ENCODE measurements at regions not wholly inside any gene's neighbourhood (a gene's known extent, or its start where the extent isn't known, plus 50 kb on each side); places are given as distances from the start of the nearest gene placed in this dataset.
"Not testable (repeated sequence)": the region's sequence is repeated elsewhere in the genome, so short reads cannot be mapped to it uniquely, and the experiment has no call there.

- H3K36me3 Mint-ChIP-seq (ENCODE audit: insufficient read depth, unreplicated experiment) = no peaks in the 10 kb centered on the region
- no peak overlapping the region for H3K4me3 Mint-ChIP-seq (ENCODE audit: unreplicated experiment)
- ChIA-PET POLR2A (interaction anchor here (0.7 to 1.1 kb wide), 2 partner anchors 32 to 113 kb away, joined by 3 read pairs; no protein-coding TSS in a partner anchor), CTCF (interaction anchor here (1.3 kb wide), 1 partner anchor 46 kb away, joined by 4 read pairs; no protein-coding TSS in a partner anchor)
- TF ChIP-seq CTCF (IDR thresholded peaks at IDR 0.05; ENCODE audit: unreplicated experiment) = no peak
- intact Hi-C loops (cut with micrococcal nuclease) = no loop called here
- peaks cover 17% of the 10 kb centered on the region for H3K9me3 Mint-ChIP-seq (ENCODE audit: unreplicated experiment)
- no TSS peak for BruUV-seq (replicated peaks)
- peaks cover 77% of the 10 kb centered on the region for H3K27me3 Mint-ChIP-seq (ENCODE audit: insufficient read depth, unreplicated experiment)
- DNase-seq (ENCODE audit: unreplicated experiment) = no peak
- H3K4me1 Mint-ChIP-seq (ENCODE audit: insufficient read depth, unreplicated experiment) = no peaks in the 10 kb centered on the region
- H3K27ac Mint-ChIP-seq (ENCODE audit: low read depth, unreplicated experiment) = no peak overlapping the region
Observed at GRCh38 chrX:56932653-56933339, 62.5 kb downstream of the SPIN3 start.

- Mint-ChIP-seq H3K27me3 (ENCODE audit: insufficient read depth, unreplicated experiment) (peaks cover 77% of the 10 kb centered on the region), H3K27ac (ENCODE audit: low read depth, unreplicated experiment) (no peak overlapping the region), H3K9me3 (ENCODE audit: unreplicated experiment) (peaks cover 14% of the 10 kb centered on the region), H3K4me1 (ENCODE audit: insufficient read depth, unreplicated experiment) (no peaks in the 10 kb centered on the region), H3K4me3 (ENCODE audit: unreplicated experiment) (no peak overlapping the region), H3K36me3 (ENCODE audit: insufficient read depth, unreplicated experiment) (no peaks in the 10 kb centered on the region)
- no peak for TF ChIP-seq CTCF (IDR thresholded peaks at IDR 0.05; ENCODE audit: unreplicated experiment)
- DNase-seq (ENCODE audit: unreplicated experiment) = no peak
- ChIA-PET POLR2A (interaction anchor here (1.1 kb wide), 1 partner anchor 32 kb away, joined by 3 read pairs; no protein-coding TSS in a partner anchor), CTCF (interaction anchor here (1.3 kb wide), 1 partner anchor 46 kb away, joined by 4 read pairs; no protein-coding TSS in a partner anchor)
- intact Hi-C loops (cut with micrococcal nuclease) = no loop called here
- BruUV-seq (replicated peaks) = no TSS peak
Observed at GRCh38 chrX:56932106-56932505, 63.2 kb downstream of the SPIN3 start.

DNA sequence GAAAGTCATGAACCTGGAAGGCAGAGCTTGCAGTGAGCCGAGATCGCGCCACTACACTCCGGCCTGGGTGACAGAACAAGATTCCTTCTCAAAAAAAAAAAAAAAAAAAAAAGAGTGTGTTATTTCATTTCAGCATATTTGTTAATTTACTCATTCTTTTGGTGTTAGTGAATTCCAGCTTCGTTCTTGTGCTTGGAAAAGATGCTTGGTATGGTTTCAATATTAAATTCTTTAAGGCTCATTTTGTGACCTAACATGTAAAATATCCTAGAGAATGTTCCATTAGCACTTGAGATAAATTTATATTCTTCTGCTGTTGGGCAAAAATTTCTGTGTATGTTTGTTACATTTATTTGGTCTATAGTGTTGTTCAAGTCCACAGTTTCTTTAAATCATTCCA, 66.8 kb downstream of the SPIN3 start:
- ChIA-PET POLR2A (no interaction called here), CTCF (no interaction called here)
- TF ChIP-seq CTCF (IDR thresholded peaks at IDR 0.05; ENCODE audit: unreplicated experiment) = no peak
- H3K27ac Mint-ChIP-seq (ENCODE audit: low read depth, unreplicated experiment) = no peak overlapping the region
- no peak overlapping the region for H3K4me3 Mint-ChIP-seq (ENCODE audit: unreplicated experiment)
- intact Hi-C loops (cut with micrococcal nuclease) = no loop called here
- peaks cover 11% of the 10 kb centered on the region for H3K9me3 Mint-ChIP-seq (ENCODE audit: unreplicated experiment)
- peaks cover 92% of the 10 kb centered on the region for H3K27me3 Mint-ChIP-seq (ENCODE audit: insufficient read depth, unreplicated experiment)
- no TSS peak for BruUV-seq (replicated peaks)
- H3K36me3 Mint-ChIP-seq (ENCODE audit: insufficient read depth, unreplicated experiment) = no peaks in the 10 kb centered on the region
- no peak for DNase-seq (ENCODE audit: unreplicated experiment)
- no peaks in the 10 kb centered on the region for H3K4me1 Mint-ChIP-seq (ENCODE audit: insufficient read depth, unreplicated experiment)

- CTCF ChIA-PET; H3K36me3 Mint-ChIP-seq (ENCODE audit: insufficient read depth, unreplicated experiment); BruUV-seq (replicated peaks); POLR2A ChIA-PET; H3K9me3 Mint-ChIP-seq (ENCODE audit: unreplicated experiment); intact Hi-C loops (cut with micrococcal nuclease); H3K4me1 Mint-ChIP-seq (ENCODE audit: insufficient read depth, unreplicated experiment); H3K27ac Mint-ChIP-seq (ENCODE audit: low read depth, unreplicated experiment); H3K4me3 Mint-ChIP-seq (ENCODE audit: unreplicated experiment); DNase-seq (ENCODE audit: unreplicated experiment): not testable (repeated sequence)
- peaks cover 83% of the 10 kb centered on the region for H3K27me3 Mint-ChIP-seq (ENCODE audit: insufficient read depth, unreplicated experiment)
Observed at GRCh38 chrX:56920998-56921348, 74.4 kb downstream of the SPIN3 start.
